ENCODE measurements at regions not wholly inside any gene's neighbourhood (a gene's known extent, or its start where the extent isn't known, plus 50 kb on each side); places are given as distances from the start of the nearest gene placed in this dataset.
A peak's percentile ranks its signal among the peaks of the same experiment; 100 is the strongest.

GRCh38 chr4:41360921-41361793 is 104.4 kb downstream of the UCHL1 start:
- TF ChIP-seq POLR2A (IDR thresholded peaks at IDR 0.05) (no peak), CTCF (IDR thresholded peaks at IDR 0.05) (peak in 1 of 12 donors; percentile 1)

All from heart left ventricle (tissue), 13 donors.